K562 (cell line): ENCODE measurements at regions not wholly inside any gene's neighbourhood (a gene's known extent, or its start where the extent isn't known, plus 50 kb on each side); places are given as distances from the start of the nearest gene placed in this dataset.

Source experiments
- ATAC-seq: fragments of 200-7000 bp; cut with Tn5 transposase; 3 replicates; pipeline ENCODE4 v1.9.1; 2020; ENCODE audit warnings: moderate library complexity
- BruUV-seq: library from RNA; stranded (reverse); fragments of 400-500 nt; replicated peaks from 2 replicates; lab custom pipeline; 2021; lab: Mats Ljungman, UMichigan
- CTCF ChIA-PET: fragments of 300-600 bp; formaldehyde crosslinking; extraction: SDS; loops from one replicate; lab custom pipeline; 2021; ENCODE audit warnings: low intra/inter-chr PET ratio; lab: Yijun Ruan, JAX
- POLR2A ChIA-PET: fragments of 300-600, 350-650 bp; sonication (Branson Sonifier 250); formaldehyde crosslinking; extraction: SDS; loops from one replicate; lab custom pipeline; 2021; ENCODE audit warnings: antibody characterized with exemption, inconsistent platforms; lab: Yijun Ruan, JAX
- DNase-seq, 4 experiments: peaks; one replicate each; pipeline versions ENCODE4 v3.0.0 to v3.0.0-alpha.2; 2011 to 2018; ENCODE audit warnings: low spot score in 3 of 4, mixed read lengths in 3 of 4; ENCODE audit errors: extremely low read depth in 1 of 4
- FAIRE-seq: peaks from 2 replicates; lab custom pipeline; 2011; peaks lifted over from hg19 to GRCh38; lab: Jason Lieb, UNC
- H2AFZ ChIP-seq: 2 replicates; pipeline ENCODE4 v1.6.0; 2011; ENCODE audit warnings: low read depth, low read length, control low read depth, inconsistent platforms
- H3K27ac ChIP-seq: fragments of 200-600 bp; 3 replicates; pipeline ENCODE4 v1.8.0; 2011; ENCODE audit warnings: low read depth, mild to moderate bottlenecking, control low read depth, inconsistent platforms, low read length, moderate library complexity, mixed read lengths; ENCODE audit errors: extremely low read depth
- H3K27me3 ChIP-seq, 2 experiments: fragments of 300-600 bp in 1 of 2; 2 replicates in 1 of 2; 3 replicates in 1 of 2; pipeline versions ENCODE4 v1.6.0 to v1.8.0; 2011; ENCODE audit warnings: inconsistent platforms in 2 of 2, low read length in 2 of 2, mild to moderate bottlenecking in 1 of 2, mixed read lengths in 1 of 2, moderate library complexity in 1 of 2; ENCODE audit not compliant: control insufficient read depth in 2 of 2, insufficient read depth in 2 of 2
- H3K36me3 ChIP-seq: fragments of 300-600 bp; 3 replicates; pipeline ENCODE4 v1.8.0; 2011; ENCODE audit warnings: mild to moderate bottlenecking, low read length, inconsistent platforms; ENCODE audit not compliant: control insufficient read depth, insufficient read depth
- H3K4me1 ChIP-seq, 2 experiments: fragments of 200-600 bp in 1 of 2; replicated peaks in 1 of 2; 2 replicates in 1 of 2; 3 replicates in 1 of 2; pipeline versions ENCODE4 v1.5.1 to v1.8.0; 2011; ENCODE audit warnings: inconsistent platforms in 2 of 2, low read length in 2 of 2, mild to moderate bottlenecking in 1 of 2, mixed read lengths in 1 of 2, moderate library complexity in 1 of 2; ENCODE audit not compliant: control insufficient read depth in 2 of 2, insufficient read depth in 2 of 2
- H3K4me2 ChIP-seq: 2 replicates; pipeline ENCODE4 v1.6.1; 2011; ENCODE audit warnings: low read length, control low read depth, inconsistent platforms, mixed read lengths; ENCODE audit not compliant: insufficient read depth
- H3K4me3 ChIP-seq: fragments of 200-600 bp; sonication (generic), shearing (Covaris generic); 2 replicates; pipeline ENCODE4 v1.5.1; 2016; ENCODE audit warnings: control low read depth, inconsistent platforms
- H3K79me2 ChIP-seq: fragments of 200-600 bp; 3 replicates; pipeline ENCODE4 v1.8.0; 2011; ENCODE audit warnings: low read length, inconsistent platforms; ENCODE audit not compliant: control insufficient read depth, insufficient read depth
- H3K9ac ChIP-seq, 2 experiments: 2 replicates each; pipeline versions ENCODE4 v1.6.0 to v1.6.1; 2011; ENCODE audit warnings: low read depth in 2 of 2, low read length in 2 of 2, control low read depth in 1 of 2, inconsistent platforms in 1 of 2, mild to moderate bottlenecking in 1 of 2, mixed read lengths in 1 of 2; ENCODE audit not compliant: insufficient read depth in 1 of 2
- H3K9me1 ChIP-seq: one replicate; pipeline ENCODE4 v1.6.0; 2011; ENCODE audit warnings: inconsistent platforms, mild to moderate bottlenecking, low read length, moderate library complexity; ENCODE audit not compliant: control insufficient read depth, insufficient read depth
- H3K9me3 ChIP-seq: replicated peaks from 2 replicates; pipeline ENCODE4 v1.5.1; 2011; ENCODE audit warnings: low read depth, low read length, inconsistent platforms; ENCODE audit not compliant: control insufficient read depth, insufficient read depth
- H4K20me1 ChIP-seq: replicated peaks from 2 replicates; pipeline ENCODE4 v1.6.1; 2011; ENCODE audit warnings: low read length, inconsistent platforms, mixed read lengths; ENCODE audit not compliant: control insufficient read depth, insufficient read depth
- BCOR ChIP-seq: fragments of 450-650 bp; IDR thresholded peaks from 2 replicates; pipeline ENCODE4 v1.6.1; 2016
- CEBPG ChIP-seq, 3 experiments: fragments of 200-800 bp in 1 of 3; sonication (Bioruptor generic) in 1 of 3; sonication (generic) in 1 of 3; formaldehyde crosslinking in 1 of 3; IDR thresholded peaks in 2 of 3; conservative IDR thresholded peaks in 1 of 3; 2 replicates each; pipeline versions ENCODE4 v1.6.1 to v1.8.0; 2016 to 2022; ENCODE audit warnings: missing compliant biosample characterization in 2 of 3, missing genetic modification characterization in 2 of 3, mild to moderate bottlenecking in 1 of 3, missing genetic modification reagents in 1 of 3
- DACH1 ChIP-seq: fragments of 450-650 bp; IDR thresholded peaks from 2 replicates; pipeline ENCODE4 v1.6.1; 2018; ENCODE audit not compliant: partially characterized antibody
- ETV1 ChIP-seq: fragments of 450-650 bp; conservative IDR thresholded peaks from 2 replicates; pipeline ENCODE4 v1.6.1; 2016; ENCODE audit warnings: missing genetic modification characterization, control low read depth, low read depth, missing compliant biosample characterization
- FOXK1 ChIP-seq: sonication (generic); formaldehyde crosslinking; IDR thresholded peaks from 2 replicates; pipeline ENCODE4 v1.8.0; 2022; ENCODE audit warnings: missing genetic modification reagents, mild to moderate bottlenecking, borderline replicate concordance
- KAT7 ChIP-seq: sonication (generic); formaldehyde crosslinking; IDR thresholded peaks from 2 replicates; pipeline ENCODE4 v1.8.0; 2022; ENCODE audit warnings: missing genetic modification reagents, mild to moderate bottlenecking, borderline replicate concordance
- KDM5B ChIP-seq: fragments of 200-600 bp; sonication (generic); IDR thresholded peaks from 2 replicates; pipeline ENCODE4 v1.6.1; 2012; ENCODE audit warnings: low read depth, mild to moderate bottlenecking, moderate library complexity, low read length, control low read depth, inconsistent platforms; ENCODE audit not compliant: insufficient replicate concordance
- MTA1 ChIP-seq: fragments of 450-650 bp; IDR thresholded peaks from 2 replicates; pipeline ENCODE4 v1.6.1; 2017; ENCODE audit warnings: borderline replicate concordance
- MTA2 ChIP-seq: fragments of 450-650 bp; IDR thresholded peaks from 2 replicates; pipeline ENCODE4 v1.6.1; 2016; ENCODE audit warnings: low read depth
- RB1 ChIP-seq: fragments of 450-650 bp; IDR thresholded peaks from 2 replicates; pipeline ENCODE4 v1.6.1; 2017; ENCODE audit warnings: low read depth, mild to moderate bottlenecking
- RBM25 ChIP-seq: fragments of 200-400 bp; formaldehyde crosslinking; IDR thresholded peaks from 2 replicates; pipeline ENCODE4 v1.6.1; 2018; ENCODE audit warnings: low read length, low read depth, moderate library complexity; ENCODE audit not compliant: severe bottlenecking
- RFX1 ChIP-seq: fragments of 450-650 bp; IDR thresholded peaks from 2 replicates; pipeline ENCODE4 v1.6.1; 2016; ENCODE audit warnings: mild to moderate bottlenecking, moderate library complexity
- SREBF1 ChIP-seq: fragments of 150-350 bp; IDR thresholded peaks from 2 replicates; pipeline ENCODE4 v1.6.1; 2014; ENCODE audit warnings: antibody characterized with exemption, low read depth, low read length, borderline replicate concordance
- TCF7L2 ChIP-seq: fragments of 150-350 bp; IDR thresholded peaks from 2 replicates; pipeline ENCODE4 v1.6.1; 2016; ENCODE audit warnings: low read depth, mild to moderate bottlenecking, low read length, moderate library complexity
- ZFP36 ChIP-seq: fragments of 150-350 bp; IDR thresholded peaks from 2 replicates; pipeline ENCODE4 v1.6.1; 2018; ENCODE audit warnings: low read length, low read depth; ENCODE audit not compliant: partially characterized antibody
- WGBS: fragments of 100-300 bp; shearing (Covaris generic); methylation state at CpG from one replicate; pipeline ENCODE4 v1.1.6; 2016; ENCODE audit warnings: low coverage, mixed read lengths; ENCODE audit not compliant: insufficient coverage; ENCODE audit errors: missing lambda C conversion rate; 5-methylcytosine and 5-hydroxymethylcytosine counted together
- in situ Hi-C: fragments of 300-500 bp; cut with MboI; formaldehyde crosslinking; loops from 4 replicates; pipeline ENCODE4 v1.15.0; 2018; ENCODE audit warnings: inconsistent platforms, mixed read lengths
- intact Hi-C: fragments of 100-400 bp; cut with micrococcal nuclease; formaldehyde crosslinking; loops from 2 replicates; pipeline ENCODE4 v1.14.2; 2022
- TF ChIP-seq, protein P1 (sequence below), 2 experiments: fragments of 450-650 bp in 1 of 2; sonication (generic) in 1 of 2; formaldehyde crosslinking in 1 of 2; IDR thresholded peaks in 1 of 2; conservative IDR thresholded peaks in 1 of 2; 2 replicates each; pipeline versions ENCODE4 v1.6.1 to v1.8.1; 2016 to 2023; ENCODE audit warnings: mild to moderate bottlenecking in 2 of 2, moderate library complexity in 2 of 2, inconsistent platforms in 1 of 2, missing genetic modification reagents in 1 of 2
- TF ChIP-seq, protein P2 (sequence below): fragments of 450-650 bp; formaldehyde crosslinking; IDR thresholded peaks from 2 replicates; pipeline ENCODE4 v1.4.0; 2020; ENCODE audit warnings: mild to moderate bottlenecking, moderate library complexity

DNA sequence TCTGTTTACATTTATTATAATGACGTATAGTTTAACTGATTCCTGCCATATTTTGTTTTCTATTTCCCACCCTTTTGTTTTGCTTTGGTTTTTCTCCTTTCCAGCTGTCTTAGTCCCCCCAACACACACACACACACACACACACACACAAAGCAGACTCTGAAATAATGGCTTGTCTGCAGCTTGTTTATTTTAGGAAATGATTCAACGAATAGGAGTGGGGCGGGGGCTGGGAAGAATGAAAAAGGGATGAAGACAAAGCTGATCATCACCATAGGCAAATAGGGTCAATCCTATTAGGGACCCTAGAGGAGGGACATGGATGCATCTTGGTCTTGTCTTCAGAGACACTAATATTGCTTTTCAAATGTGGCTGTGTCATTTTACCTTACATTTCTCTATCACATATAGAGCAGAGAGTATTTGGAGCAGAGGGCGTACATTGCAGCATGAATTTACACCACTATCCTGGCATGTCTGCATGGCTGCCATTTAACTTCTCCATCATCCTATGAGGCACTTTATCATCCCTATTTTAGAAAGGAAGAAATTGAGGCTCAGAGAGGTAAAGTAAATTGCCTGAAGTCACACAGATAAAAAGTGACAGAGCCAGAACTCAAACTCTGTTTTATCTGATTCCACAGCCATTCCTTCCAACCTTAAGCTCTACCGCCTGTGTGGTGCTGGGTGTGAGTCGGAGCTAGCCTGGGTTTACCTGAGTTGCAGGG, 147.2 kb upstream of the TPM1 start:
- peaks cover 9 to 17% of the 10 kb centered on the region in 2 experiments; a peak in 4 of 5 replicates for H3K27me3 ChIP-seq
- no peak overlapping the region for H2AFZ ChIP-seq

DNA sequence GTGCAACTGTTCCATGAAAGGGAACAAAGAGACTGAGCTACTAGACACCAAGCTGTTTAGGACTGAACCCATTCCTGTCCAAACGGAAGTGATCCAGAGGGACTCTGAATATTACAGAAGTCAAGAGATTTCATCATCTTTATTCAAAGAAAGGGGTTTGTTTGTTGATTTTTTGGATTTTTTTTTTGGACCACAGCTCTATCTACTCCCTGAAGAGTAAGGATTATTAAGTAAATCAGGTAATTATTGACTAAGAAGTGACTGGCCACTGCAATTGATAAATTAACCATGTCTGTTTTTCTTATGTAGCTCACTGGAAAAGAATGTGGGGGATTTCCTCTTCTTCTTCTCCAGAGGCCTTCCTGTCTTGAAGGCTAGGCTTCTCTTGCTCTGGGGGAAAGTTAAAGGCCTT, 146.6 kb upstream of the TPM1 start:
- Histone ChIP-seq H3K36me3 (no peaks in the 10 kb centered on the region), H3K27ac (no peak overlapping the region), H3K4me1 (peaks cover 4 to 10% of the 10 kb centered on the region in 2 experiments; a peak in 4 of 5 replicates), H4K20me1 (no peaks in the 10 kb centered on the region), H3K4me2 (no peak overlapping the region), H3K9me3 (no peaks in the 10 kb centered on the region), H3K9me1 (peaks cover 3% of the 10 kb centered on the region), H3K79me2 (no peaks in the 10 kb centered on the region), H3K9ac (no peak overlapping the region), H2AFZ (no peak overlapping the region), H3K4me3 (no peak overlapping the region), H3K27me3 (peaks cover 9 to 21% of the 10 kb centered on the region in 2 experiments; a peak in 4 of 5 replicates)
- no peak for DNase-seq
- TF ChIP-seq ETV1 (tag): 0 out of 2 replicates have a peak, but pooled peaks have one; percentile 30
- TF ChIP-seq MTA2: no peak
- TF ChIP-seq, protein P1, sequence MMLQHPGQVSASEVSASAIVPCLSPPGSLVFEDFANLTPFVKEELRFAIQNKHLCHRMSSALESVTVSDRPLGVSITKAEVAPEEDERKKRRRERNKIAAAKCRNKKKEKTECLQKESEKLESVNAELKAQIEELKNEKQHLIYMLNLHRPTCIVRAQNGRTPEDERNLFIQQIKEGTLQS (IDR thresholded peaks at IDR 0.05): 0 out of 2 replicates have a peak, but pooled peaks have one; percentile 16
- TF ChIP-seq, protein P1 (CRISPR knock-in tag; conservative IDR thresholded peaks at IDR 0.05): no peak
- TF ChIP-seq, protein P2, sequence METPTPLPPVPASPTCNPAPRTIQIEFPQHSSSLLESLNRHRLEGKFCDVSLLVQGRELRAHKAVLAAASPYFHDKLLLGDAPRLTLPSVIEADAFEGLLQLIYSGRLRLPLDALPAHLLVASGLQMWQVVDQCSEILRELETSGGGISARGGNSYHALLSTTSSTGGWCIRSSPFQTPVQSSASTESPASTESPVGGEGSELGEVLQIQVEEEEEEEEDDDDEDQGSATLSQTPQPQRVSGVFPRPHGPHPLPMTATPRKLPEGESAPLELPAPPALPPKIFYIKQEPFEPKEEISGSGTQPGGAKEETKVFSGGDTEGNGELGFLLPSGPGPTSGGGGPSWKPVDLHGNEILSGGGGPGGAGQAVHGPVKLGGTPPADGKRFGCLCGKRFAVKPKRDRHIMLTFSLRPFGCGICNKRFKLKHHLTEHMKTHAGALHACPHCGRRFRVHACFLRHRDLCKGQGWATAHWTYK: no peak
- no peak for TF ChIP-seq RB1
- no peak for TF ChIP-seq KAT7
- no peak for TF ChIP-seq CEBPG (CRISPR knock-in tag; IDR thresholded peaks at IDR 0.05)
- peak; percentile 32 to 52; a peak in 2 of 4 replicates for TF ChIP-seq CEBPG (tag; conservative IDR thresholded peaks at IDR 0.05 in 1 of 2, IDR thresholded peaks at IDR 0.05 in 1 of 2)
- TF ChIP-seq BCOR: no peak
- TF ChIP-seq SREBF1: no peak
- ATAC-seq: no peak
- no TSS peak for BruUV-seq
- ChIA-PET CTCF (no interaction called here), POLR2A (interaction anchor here (0.9 kb wide), 1 partner anchor 17 kb away, joined by 3 read pairs; no protein-coding TSS in a partner anchor)
- in situ Hi-C loops (no loop called here), intact Hi-C loops (no loop called here)
- no peak for FAIRE-seq
- 6% methylated on average over 1 of the region's 1 CpG for WGBS

More for the DNA sequence above, 147.2 kb upstream of the TPM1 start:
- intact Hi-C loops (no loop called here), in situ Hi-C loops (no loop called here)
- POLR2A ChIA-PET: interaction anchor here (0.9 kb wide), 1 partner anchor 18 kb away, joined by 3 read pairs; no protein-coding TSS in a partner anchor
- 9% methylated on average over 6 of the region's 6 CpGs for WGBS
- CTCF ChIA-PET: no interaction called here
- Histone ChIP-seq H3K4me3 (no peak overlapping the region), H3K4me2 (no peak overlapping the region), H3K9me3 (no peaks in the 10 kb centered on the region), H3K4me1 (peaks cover 4 to 10% of the 10 kb centered on the region in 2 experiments; a peak in 4 of 5 replicates), H3K27ac (no peak overlapping the region), H3K9ac (no peak overlapping the region), H3K9me1 (peaks cover 3% of the 10 kb centered on the region), H3K79me2 (no peaks in the 10 kb centered on the region), H3K36me3 (no peaks in the 10 kb centered on the region)
- DNase-seq: no peak
- no peak for ATAC-seq
- no TSS peak for BruUV-seq
- no peak for TF ChIP-seq KDM5B
- TF ChIP-seq TCF7L2: no peak
- no peak for TF ChIP-seq RFX1
- TF ChIP-seq RBM25: peak; percentile 32
- no peak for TF ChIP-seq FOXK1 (CRISPR knock-in tag)
- TF ChIP-seq DACH1: no peak
- no peak for TF ChIP-seq MTA1
- peak; percentile 38 for TF ChIP-seq ZFP36
- TF ChIP-seq, all 486 proteins: peak for 2
- FAIRE-seq: no peak
- H4K20me1 ChIP-seq: no peaks in the 10 kb centered on the region
